ENCODE measurements at regions not wholly inside any gene's neighbourhood (a gene's known extent, or its start where the extent isn't known, plus 50 kb on each side); places are given as distances from the start of the nearest gene placed in this dataset.

DNA sequence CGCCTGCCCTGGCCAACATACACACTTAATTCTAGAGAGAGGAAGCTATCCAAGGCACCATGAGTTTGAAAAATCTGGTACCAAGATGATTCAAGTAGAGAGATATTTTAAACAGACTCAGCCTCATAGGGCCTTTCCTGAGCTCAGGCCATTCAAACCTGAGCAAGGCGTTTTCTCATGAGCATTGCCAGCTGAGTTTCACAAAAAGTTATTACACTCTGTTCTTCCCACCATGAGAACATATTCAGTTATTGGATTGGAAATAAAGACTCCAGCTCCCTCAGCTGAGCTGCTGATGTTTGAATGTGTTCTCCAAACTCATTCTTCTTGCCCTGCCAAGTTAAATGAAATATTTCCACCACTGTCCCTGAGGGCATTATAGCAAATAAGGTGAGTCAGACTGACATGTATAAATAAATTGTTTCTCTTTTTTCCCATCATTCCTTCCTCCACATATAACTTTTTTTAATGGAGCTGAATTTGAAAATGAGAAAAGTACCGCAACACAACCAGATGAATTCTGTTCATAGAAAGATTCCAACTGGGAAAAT lies 429.6 kb downstream of the RAB28 start:
- no peak for ATAC-seq (ENCODE audit: low FRiP score)
- DNase-seq (ENCODE audit: low spot score), result no peak
- TF ChIP-seq, protein P1, sequence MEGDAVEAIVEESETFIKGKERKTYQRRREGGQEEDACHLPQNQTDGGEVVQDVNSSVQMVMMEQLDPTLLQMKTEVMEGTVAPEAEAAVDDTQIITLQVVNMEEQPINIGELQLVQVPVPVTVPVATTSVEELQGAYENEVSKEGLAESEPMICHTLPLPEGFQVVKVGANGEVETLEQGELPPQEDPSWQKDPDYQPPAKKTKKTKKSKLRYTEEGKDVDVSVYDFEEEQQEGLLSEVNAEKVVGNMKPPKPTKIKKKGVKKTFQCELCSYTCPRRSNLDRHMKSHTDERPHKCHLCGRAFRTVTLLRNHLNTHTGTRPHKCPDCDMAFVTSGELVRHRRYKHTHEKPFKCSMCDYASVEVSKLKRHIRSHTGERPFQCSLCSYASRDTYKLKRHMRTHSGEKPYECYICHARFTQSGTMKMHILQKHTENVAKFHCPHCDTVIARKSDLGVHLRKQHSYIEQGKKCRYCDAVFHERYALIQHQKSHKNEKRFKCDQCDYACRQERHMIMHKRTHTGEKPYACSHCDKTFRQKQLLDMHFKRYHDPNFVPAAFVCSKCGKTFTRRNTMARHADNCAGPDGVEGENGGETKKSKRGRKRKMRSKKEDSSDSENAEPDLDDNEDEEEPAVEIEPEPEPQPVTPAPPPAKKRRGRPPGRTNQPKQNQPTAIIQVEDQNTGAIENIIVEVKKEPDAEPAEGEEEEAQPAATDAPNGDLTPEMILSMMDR (IDR thresholded peaks at IDR 0.05), result no peak

DNA sequence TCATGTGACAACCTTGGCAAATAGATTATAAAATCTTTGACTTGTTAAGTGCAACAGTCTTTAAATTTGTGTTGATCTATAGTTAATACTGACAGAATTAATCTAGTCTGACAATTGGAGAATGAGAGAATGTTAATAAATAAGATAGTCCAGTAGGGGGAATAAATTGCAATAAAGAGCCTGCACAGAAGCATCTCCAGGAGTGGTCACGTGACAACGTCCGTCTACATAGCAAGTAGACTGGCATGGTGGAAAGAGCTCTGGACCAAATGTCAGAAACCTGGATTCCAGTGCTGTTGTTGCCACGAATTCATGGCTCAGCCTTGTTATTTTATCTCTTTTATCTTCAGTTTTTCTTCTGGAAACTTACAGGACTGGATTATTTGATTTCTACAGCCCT lies 436.5 kb downstream of the RAB28 start:
- TF ChIP-seq, protein P1 (IDR thresholded peaks at IDR 0.05), result no peak
- ATAC-seq (ENCODE audit: low FRiP score) (no peak), DNase-seq (ENCODE audit: low spot score) (no peak)

GRCh38 chr4:13036841-13037240 lies 447.3 kb downstream of the RAB28 start:
- ATAC-seq (ENCODE audit: low FRiP score) (no peak), DNase-seq (ENCODE audit: low spot score) (no peak)
- TF ChIP-seq, protein P1 (IDR thresholded peaks at IDR 0.05), result no peak

- TF ChIP-seq, protein P1 (IDR thresholded peaks at IDR 0.05), result no peak
- ATAC-seq (ENCODE audit: low FRiP score) (no peak), DNase-seq (ENCODE audit: low spot score) (no peak)
Observed at GRCh38 chr4:13032936-13033335, 451.2 kb downstream of the RAB28 start.

GRCh38 chr4:13024147-13025105 lies 459.7 kb downstream of the RAB28 start:
- DNase-seq (ENCODE audit: low spot score), result no peak
- TF ChIP-seq, protein P1 (IDR thresholded peaks at IDR 0.05), result no peak
- ATAC-seq (ENCODE audit: low FRiP score), result no peak

DNA sequence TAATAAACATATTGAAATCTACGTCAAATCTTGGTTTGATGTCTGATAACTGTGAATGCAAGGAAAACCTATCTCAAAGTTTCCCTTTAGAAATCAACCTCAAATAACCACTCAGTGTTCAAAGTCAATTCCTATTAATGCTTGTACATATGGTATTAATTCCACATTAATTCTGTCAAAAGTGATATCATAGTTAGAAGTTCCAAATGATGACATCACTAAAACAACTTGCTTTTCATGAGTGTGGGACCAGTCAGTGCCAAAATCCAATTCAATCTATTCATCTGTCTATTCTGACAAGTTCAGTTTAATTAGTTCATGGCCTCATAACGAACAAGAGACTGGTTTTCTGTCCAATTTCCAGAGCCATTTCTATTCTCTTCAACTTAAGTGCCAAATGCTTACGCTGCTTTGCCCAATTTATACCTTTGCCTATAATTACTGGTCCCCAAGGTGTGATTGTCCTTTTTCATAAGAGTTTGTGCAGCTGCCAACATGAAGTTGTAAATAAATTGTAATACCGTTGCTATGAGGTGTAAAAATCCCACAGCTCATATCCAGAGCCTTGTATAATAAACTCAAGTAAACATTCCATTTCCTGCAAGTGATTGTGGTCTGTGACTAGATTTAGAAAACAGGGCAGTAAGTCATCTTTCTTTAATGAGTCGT lies 476.2 kb downstream of the RAB28 start:
- DNase-seq (ENCODE audit: low spot score) (no peak), ATAC-seq (ENCODE audit: low FRiP score) (no peak)
- TF ChIP-seq, protein P1 (IDR thresholded peaks at IDR 0.05), result no peak
